ENCODE measurements at regions not wholly inside any gene's neighbourhood (a gene's known extent, or its start where the extent isn't known, plus 50 kb on each side); places are given as distances from the start of the nearest gene placed in this dataset.

DNA sequence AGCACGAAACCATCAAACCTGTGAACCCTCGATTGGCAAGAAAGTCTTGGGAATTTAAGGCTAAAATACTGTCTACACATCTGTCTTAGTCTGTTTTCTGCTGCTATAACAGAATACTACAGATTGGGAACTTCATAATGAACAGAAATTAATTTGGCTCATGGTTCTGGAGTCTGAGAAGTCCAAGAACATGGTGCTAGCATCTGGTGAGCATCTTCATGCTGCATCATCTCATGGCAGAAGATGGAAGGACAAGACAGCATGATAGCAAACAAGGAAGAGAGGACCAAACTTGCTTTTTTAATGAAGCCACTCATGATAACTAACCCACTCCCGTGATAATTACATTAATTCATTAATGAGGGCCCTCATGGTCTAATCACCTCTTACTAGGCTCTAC lies 102.0 kb upstream of the CDKN3 start:
- no peaks in the 10 kb centered on the region for H3K36me3 ChIP-seq (ENCODE audit: insufficient read depth, low read length)
- no peaks in the 10 kb centered on the region; the same call in 1 of the 2 replicates for H3K27me3 ChIP-seq (ENCODE audit: insufficient read depth, low read length)
- peaks cover 19% of the 10 kb centered on the region; the same call in 1 of the 2 replicates for H3K4me1 ChIP-seq (ENCODE audit: insufficient read depth, low read length)

GRCh38 chr14:54299410-54300363 lies 97.1 kb upstream of the CDKN3 start:
- 92% methylated on average over 15 of the region's 16 CpGs for WGBS
- H3K27ac ChIP-seq (ENCODE audit: low read depth, low read length) = no peak overlapping the region
- no peak overlapping the region for H3K4me3 ChIP-seq (ENCODE audit: low read length)
- no peaks in the 10 kb centered on the region for H3K36me3 ChIP-seq (ENCODE audit: insufficient read depth, low read length)
- no peak overlapping the region for H3K9ac ChIP-seq (ENCODE audit: low read depth, low read length)
- no peaks in the 10 kb centered on the region for H3K9me3 ChIP-seq (ENCODE audit: insufficient read depth, low read depth, low read length)
- H3K27me3 ChIP-seq (ENCODE audit: insufficient read depth, low read length) = no peaks in the 10 kb centered on the region
- no peaks in the 10 kb centered on the region for H3K4me1 ChIP-seq (ENCODE audit: insufficient read depth, low read length)

More for the DNA sequence above, 102.0 kb upstream of the CDKN3 start:
- H3K4me3 ChIP-seq (ENCODE audit: low read length) = no peak overlapping the region
- H3K9ac ChIP-seq (ENCODE audit: low read depth, low read length) = no peak overlapping the region
- no peaks in the 10 kb centered on the region for H3K9me3 ChIP-seq (ENCODE audit: insufficient read depth, low read depth, low read length)
- H3K27ac ChIP-seq (ENCODE audit: low read depth, low read length) = no peak overlapping the region
- 94% methylated on average over 3 of the region's 3 CpGs for WGBS

DNA sequence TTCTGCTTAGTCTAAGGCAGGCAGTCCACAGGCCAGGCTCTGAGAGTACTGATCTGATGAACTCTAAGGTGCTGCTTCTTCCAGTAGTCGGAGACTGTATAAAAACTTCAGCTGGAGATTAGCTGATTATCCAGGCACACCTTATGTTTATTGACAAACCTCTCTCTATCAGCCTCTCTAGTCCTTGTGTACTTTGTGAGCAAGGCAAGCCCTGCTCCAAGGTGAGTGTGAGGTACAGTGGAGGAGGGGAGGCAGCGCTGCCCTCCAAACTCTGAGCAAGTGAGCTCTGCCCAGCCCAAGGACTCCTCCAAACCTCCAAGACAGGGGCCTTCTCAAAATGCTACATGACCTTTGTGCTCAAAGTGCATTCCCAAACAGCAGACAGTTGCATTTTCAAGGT lies 95.9 kb upstream of the CDKN3 start:
- H3K4me1 ChIP-seq (ENCODE audit: insufficient read depth, low read length) = no peaks in the 10 kb centered on the region
- no peak overlapping the region for H3K9ac ChIP-seq (ENCODE audit: low read depth, low read length)
- no peaks in the 10 kb centered on the region for H3K27me3 ChIP-seq (ENCODE audit: insufficient read depth, low read length)
- H3K4me3 ChIP-seq (ENCODE audit: low read length) = no peak overlapping the region
- H3K9me3 ChIP-seq (ENCODE audit: insufficient read depth, low read depth, low read length) = no peaks in the 10 kb centered on the region
- 100% methylated on average over 2 of the region's 2 CpGs for WGBS
- no peaks in the 10 kb centered on the region for H3K36me3 ChIP-seq (ENCODE audit: insufficient read depth, low read length)
- no peak overlapping the region for H3K27ac ChIP-seq (ENCODE audit: low read depth, low read length)

DNA sequence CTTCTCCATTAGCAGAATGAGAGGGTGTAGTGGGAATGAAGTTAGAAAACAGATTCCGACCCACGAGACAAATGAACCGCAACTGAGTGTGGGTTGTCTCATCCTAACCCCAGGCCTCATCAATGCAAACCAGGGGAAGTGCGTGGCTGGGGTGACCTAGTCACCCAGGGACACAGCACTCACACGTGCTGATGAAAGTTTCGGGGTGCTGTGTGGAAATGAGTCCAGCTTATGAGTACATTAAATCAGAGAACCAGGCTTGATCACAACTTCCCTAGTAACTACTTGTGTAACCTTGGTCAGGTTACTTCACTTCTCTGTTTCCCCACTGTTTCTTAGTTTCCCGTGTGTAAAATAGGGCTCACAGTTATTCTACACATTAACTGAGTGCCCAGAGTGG lies 95.4 kb upstream of the CDKN3 start:
- H3K9ac ChIP-seq (ENCODE audit: low read depth, low read length) = no peak overlapping the region
- no peak overlapping the region for H3K4me3 ChIP-seq (ENCODE audit: low read length)
- H3K36me3 ChIP-seq (ENCODE audit: insufficient read depth, low read length) = no peaks in the 10 kb centered on the region
- H3K4me1 ChIP-seq (ENCODE audit: insufficient read depth, low read length) = no peaks in the 10 kb centered on the region
- H3K9me3 ChIP-seq (ENCODE audit: insufficient read depth, low read depth, low read length) = no peaks in the 10 kb centered on the region
- H3K27me3 ChIP-seq (ENCODE audit: insufficient read depth, low read length) = no peaks in the 10 kb centered on the region
- WGBS = 90% methylated on average over 7 of the region's 7 CpGs
- no peak overlapping the region for H3K27ac ChIP-seq (ENCODE audit: low read depth, low read length)

DNA sequence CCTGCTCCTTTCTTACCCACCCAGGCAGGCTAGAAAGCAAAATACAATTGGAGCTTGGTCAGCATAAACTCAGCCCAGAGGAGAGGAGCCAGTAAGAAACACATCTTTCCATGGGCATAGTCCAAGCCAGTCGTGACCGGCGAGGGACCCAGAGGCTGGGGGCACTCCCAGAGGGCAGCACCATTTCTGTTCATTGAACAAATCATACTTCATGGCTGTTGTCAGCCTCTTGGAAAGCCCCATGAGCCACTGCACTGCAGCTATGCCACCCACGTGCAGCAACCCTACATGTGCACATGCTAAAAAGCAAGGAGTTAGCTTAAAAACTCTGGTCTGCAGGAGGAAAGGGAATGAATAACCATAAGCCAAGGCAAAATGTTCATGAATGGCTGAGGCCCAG lies 90.0 kb upstream of the CDKN3 start:
- no peaks in the 10 kb centered on the region for H3K27me3 ChIP-seq (ENCODE audit: insufficient read depth, low read length)
- no peak overlapping the region for H3K4me3 ChIP-seq (ENCODE audit: low read length)
- H3K36me3 ChIP-seq (ENCODE audit: insufficient read depth, low read length) = no peaks in the 10 kb centered on the region
- WGBS = 78% methylated on average over 4 of the region's 4 CpGs
- H3K27ac ChIP-seq (ENCODE audit: low read depth, low read length) = no peak overlapping the region
- H3K4me1 ChIP-seq (ENCODE audit: insufficient read depth, low read length) = no peaks in the 10 kb centered on the region; the same call in 1 of the 2 replicates
- no peaks in the 10 kb centered on the region for H3K9me3 ChIP-seq (ENCODE audit: insufficient read depth, low read depth, low read length)
- no peak overlapping the region for H3K9ac ChIP-seq (ENCODE audit: low read depth, low read length)

GRCh38 chr14:54309615-54310014 lies 87.2 kb upstream of the CDKN3 start:
- no peaks in the 10 kb centered on the region for H3K36me3 ChIP-seq (ENCODE audit: insufficient read depth, low read length)
- no peak overlapping the region for H3K9ac ChIP-seq (ENCODE audit: low read depth, low read length)
- 83% methylated on average over 5 of the region's 5 CpGs for WGBS
- H3K4me3 ChIP-seq (ENCODE audit: low read length) = no peak overlapping the region
- H3K4me1 ChIP-seq (ENCODE audit: insufficient read depth, low read length) = no peaks in the 10 kb centered on the region; the same call in 1 of the 2 replicates
- no peaks in the 10 kb centered on the region for H3K9me3 ChIP-seq (ENCODE audit: insufficient read depth, low read depth, low read length)
- H3K27me3 ChIP-seq (ENCODE audit: insufficient read depth, low read length) = no peaks in the 10 kb centered on the region
- H3K27ac ChIP-seq (ENCODE audit: low read depth, low read length) = no peak overlapping the region

DNA sequence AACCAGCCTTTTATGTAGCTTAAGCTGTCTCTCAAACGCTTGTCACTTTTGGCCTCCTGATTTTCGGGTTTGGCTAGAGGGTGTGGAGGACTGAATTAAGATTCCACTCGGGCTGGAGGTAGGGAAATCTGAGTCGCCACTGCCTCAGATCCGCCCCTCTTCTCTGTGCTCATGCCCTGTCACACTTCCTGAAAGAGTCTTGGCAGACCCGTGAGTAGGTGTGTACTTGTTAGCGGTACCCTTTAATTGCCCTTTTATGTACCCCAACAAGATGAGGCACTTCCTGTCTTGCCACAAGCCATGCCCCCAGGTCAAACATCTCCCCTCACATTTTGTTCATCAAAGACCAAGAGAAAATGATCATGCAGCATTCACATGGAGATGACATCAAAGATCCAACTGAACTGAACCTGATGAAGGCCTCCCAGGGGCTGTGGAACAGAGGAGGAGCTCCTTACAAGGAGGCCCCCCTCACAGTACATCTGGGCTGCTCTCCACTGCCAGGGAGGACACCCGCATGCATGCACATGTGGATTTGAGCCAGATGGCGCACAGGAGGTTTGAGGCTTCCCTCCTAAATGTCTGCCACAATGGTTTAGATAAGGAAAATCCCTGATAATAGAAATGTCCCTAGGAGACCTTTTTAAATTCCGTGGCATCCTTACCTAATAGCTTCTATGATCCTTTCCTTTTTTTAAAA lies 86.5 kb upstream of the CDKN3 start:
- WGBS = 87% methylated on average over 9 of the region's 10 CpGs
- Histone ChIP-seq H3K9me3 (ENCODE audit: insufficient read depth, low read depth, low read length) (no peaks in the 10 kb centered on the region), H3K4me3 (ENCODE audit: low read length) (no peak overlapping the region), H3K4me1 (ENCODE audit: insufficient read depth, low read length) (no peaks in the 10 kb centered on the region; the same call in 1 of the 2 replicates), H3K27ac (ENCODE audit: low read depth, low read length) (no peak overlapping the region), H3K27me3 (ENCODE audit: insufficient read depth, low read length) (no peaks in the 10 kb centered on the region), H3K36me3 (ENCODE audit: insufficient read depth, low read length) (no peaks in the 10 kb centered on the region), H3K9ac (ENCODE audit: low read depth, low read length) (no peak overlapping the region)

GRCh38 chr14:54310851-54311228 lies 86.0 kb upstream of the CDKN3 start:
- Histone ChIP-seq H3K4me3 (ENCODE audit: low read length) (no peak overlapping the region), H3K9ac (ENCODE audit: low read depth, low read length) (no peak overlapping the region), H3K27ac (ENCODE audit: low read depth, low read length) (no peak overlapping the region), H3K36me3 (ENCODE audit: insufficient read depth, low read length) (no peaks in the 10 kb centered on the region), H3K4me1 (ENCODE audit: insufficient read depth, low read length) (no peaks in the 10 kb centered on the region; the same call in 1 of the 2 replicates), H3K27me3 (ENCODE audit: insufficient read depth, low read length) (no peaks in the 10 kb centered on the region), H3K9me3 (ENCODE audit: insufficient read depth, low read depth, low read length) (no peaks in the 10 kb centered on the region)
- WGBS = 97% methylated on average over 2 of the region's 2 CpGs

- no peaks in the 10 kb centered on the region for H3K27me3 ChIP-seq (ENCODE audit: insufficient read depth, low read length)
- no peak overlapping the region for H3K27ac ChIP-seq (ENCODE audit: low read depth, low read length)
- no peak overlapping the region for H3K4me3 ChIP-seq (ENCODE audit: low read length)
- no peak overlapping the region for H3K9ac ChIP-seq (ENCODE audit: low read depth, low read length)
- no peaks in the 10 kb centered on the region; the same call in 1 of the 2 replicates for H3K4me1 ChIP-seq (ENCODE audit: insufficient read depth, low read length)
- H3K9me3 ChIP-seq (ENCODE audit: insufficient read depth, low read depth, low read length) = no peaks in the 10 kb centered on the region
- no peaks in the 10 kb centered on the region for H3K36me3 ChIP-seq (ENCODE audit: insufficient read depth, low read length)
- 70% methylated on average over 3 of the region's 3 CpGs for WGBS
Observed at GRCh38 chr14:54312166-54312801, 84.5 kb upstream of the CDKN3 start.

DNA sequence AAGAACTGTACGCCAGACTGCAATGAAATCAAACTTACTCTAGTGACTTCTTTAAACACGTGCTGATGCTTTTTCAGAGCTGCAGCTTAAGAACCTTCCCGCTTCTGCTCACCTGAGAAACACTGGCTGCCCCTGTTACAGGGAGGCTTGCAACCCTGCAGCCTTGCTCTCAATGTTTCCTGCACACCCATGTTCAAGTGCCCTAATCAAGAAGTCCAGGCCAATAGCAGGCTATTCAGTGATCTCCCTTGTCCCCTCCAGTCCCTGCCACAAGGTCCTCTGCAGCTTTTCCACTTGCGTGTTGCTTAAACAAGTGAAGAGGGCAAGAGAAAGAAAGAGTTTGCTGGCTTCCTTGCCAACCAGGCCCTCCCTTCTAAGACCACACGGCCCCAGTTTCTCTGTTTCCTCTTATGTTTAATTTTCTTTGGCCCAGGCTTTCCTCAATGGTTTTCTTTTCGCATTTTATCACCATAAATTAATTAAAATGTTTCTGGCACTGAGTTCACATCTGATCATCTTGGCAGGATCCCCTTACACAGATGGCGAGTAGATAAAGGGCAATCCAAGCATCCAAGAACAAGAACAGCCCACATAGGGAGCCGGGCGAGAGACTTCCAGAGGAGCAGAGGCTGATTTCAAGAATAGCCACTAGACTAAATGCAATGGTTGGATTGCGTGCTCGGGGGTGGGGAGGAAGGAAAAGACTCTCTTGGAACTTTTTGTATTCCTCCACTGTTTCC lies 82.3 kb upstream of the CDKN3 start:
- Histone ChIP-seq H3K27me3 (ENCODE audit: insufficient read depth, low read length) (no peaks in the 10 kb centered on the region), H3K4me1 (ENCODE audit: insufficient read depth, low read length) (no peaks in the 10 kb centered on the region; the same call in 1 of the 2 replicates), H3K4me3 (ENCODE audit: low read length) (no peak overlapping the region), H3K36me3 (ENCODE audit: insufficient read depth, low read length) (no peaks in the 10 kb centered on the region), H3K9me3 (ENCODE audit: insufficient read depth, low read depth, low read length) (no peaks in the 10 kb centered on the region), H3K27ac (ENCODE audit: low read depth, low read length) (no peak overlapping the region), H3K9ac (ENCODE audit: low read depth, low read length) (no peak overlapping the region)
- 85% methylated on average over 11 of the region's 11 CpGs for WGBS

Measured in HUES64 (cell line).